A673 (cell line): ENCODE measurements at regions not wholly inside any gene's neighbourhood (a gene's known extent, or its start where the extent isn't known, plus 50 kb on each side); places are given as distances from the start of the nearest gene placed in this dataset.

Experiments
- BruUV-seq: library from RNA; stranded (reverse); fragments of 400-500 nt; replicated peaks from 2 replicates; lab custom pipeline; 2021; lab: Mats Ljungman, UMichigan
- CTCF ChIA-PET: fragments of 300-600 bp; sonication (Branson Sonifier 250); formaldehyde crosslinking; loops from one replicate; lab custom pipeline; 2022; ENCODE audit warnings: antibody characterized with exemption; lab: Charles Lee
- POLR2A ChIA-PET: fragments of 300-600 bp; sonication (Branson Sonifier 250); formaldehyde crosslinking; loops from one replicate; lab custom pipeline; 2022; ENCODE audit warnings: antibody characterized with exemption; ENCODE audit not compliant: low non-redundant PET; lab: Charles Lee
- DNase-seq: peaks from one replicate; pipeline ENCODE4 v3.0.0-alpha.2; 2015; ENCODE audit warnings: low spot score
- H3K27ac ChIP-seq: fragments of 200-600 bp; sonication (generic); 2 replicates; pipeline ENCODE4 v1.5.1; 2016; ENCODE audit warnings: mixed run types, low read depth, mild to moderate bottlenecking, mixed read lengths, antibody characterized with exemption, low read length; ENCODE audit not compliant: poor library complexity, severe bottlenecking
- H3K27me3 ChIP-seq: fragments of 200-600 bp; sonication (generic); replicated peaks from 2 replicates; pipeline ENCODE4 v1.6.1; 2017; ENCODE audit warnings: mixed run types, low read depth, mild to moderate bottlenecking, mixed read lengths, antibody characterized with exemption, low read length; ENCODE audit not compliant: insufficient read depth, poor library complexity
- H3K36me3 ChIP-seq: fragments of 200-600 bp; sonication (generic); 2 replicates; pipeline ENCODE4 v1.6.1; 2016; ENCODE audit warnings: mixed run types, mild to moderate bottlenecking, mixed read lengths, antibody characterized with exemption, low read length; ENCODE audit not compliant: insufficient read depth, poor library complexity, severe bottlenecking
- H3K4me1 ChIP-seq: fragments of 200-600 bp; sonication (generic); 2 replicates; pipeline ENCODE4 v1.6.1; 2017; ENCODE audit warnings: mixed run types, mild to moderate bottlenecking, mixed read lengths, antibody characterized with exemption, low read length; ENCODE audit not compliant: insufficient read depth, poor library complexity, severe bottlenecking
- H3K4me3 ChIP-seq: fragments of 200-600 bp; sonication (generic); 2 replicates; pipeline ENCODE4 v1.5.1; 2016; ENCODE audit warnings: low read depth, mixed run types, mild to moderate bottlenecking, mixed read lengths, low read length; ENCODE audit not compliant: poor library complexity, severe bottlenecking
- H3K9me3 ChIP-seq: fragments of 200-600 bp; sonication (generic); 2 replicates; pipeline ENCODE4 v1.6.1; 2016; ENCODE audit warnings: mixed run types, low read depth, mild to moderate bottlenecking, mixed read lengths, antibody characterized with exemption, low read length; ENCODE audit not compliant: poor library complexity, severe bottlenecking
- CTCF ChIP-seq: fragments of 300-800, 200-600 bp; sonication (generic); conservative IDR thresholded peaks from 2 replicates; pipeline ENCODE4 v1.5.1; 2017; ENCODE audit warnings: low read depth, mild to moderate bottlenecking, antibody characterized with exemption, low read length, moderate library complexity, mixed read lengths
- EZH2 ChIP-seq: fragments of 200-600 bp; sonication (generic); IDR thresholded peaks from 2 replicates; pipeline ENCODE4 v1.6.1; 2017; ENCODE audit warnings: borderline replicate concordance, low read depth, mild to moderate bottlenecking, mixed read lengths, antibody characterized with exemption, low read length; ENCODE audit not compliant: poor library complexity, severe bottlenecking
- intact Hi-C: fragments of 100-400 bp; cut with micrococcal nuclease; formaldehyde crosslinking; loops from one replicate; pipeline ENCODE4 v1.10.0; 2022; ENCODE audit not compliant: unreplicated experiment

GRCh38 chr6:113718588-113718987 is 138.6 kb upstream of the MARCKS start:
- Histone ChIP-seq H3K4me1 (no peaks in the 10 kb centered on the region), H3K27ac (no peak overlapping the region), H3K36me3 (no peaks in the 10 kb centered on the region), H3K27me3 (no peaks in the 10 kb centered on the region), H3K4me3 (no peak overlapping the region), H3K9me3 (no peaks in the 10 kb centered on the region)
- ChIA-PET POLR2A (no interaction called here), CTCF (no interaction called here)
- BruUV-seq: no TSS peak
- DNase-seq: no peak
- intact Hi-C loops: no loop called here
- TF ChIP-seq CTCF: no peak
- no peak for TF ChIP-seq EZH2

- BruUV-seq: no TSS peak
- CTCF ChIA-PET: no interaction called here
- intact Hi-C loops: no loop called here
Measured at GRCh38 chr6:113719064-113719463, 138.1 kb upstream of the MARCKS start.

GRCh38 chr6:113719545-113719944 is 137.6 kb upstream of the MARCKS start:
- intact Hi-C loops: no loop called here
- POLR2A ChIA-PET: no interaction called here
- no peak for TF ChIP-seq CTCF
- no peak for TF ChIP-seq EZH2

More at GRCh38 chr6:113719064-113719463, 138.1 kb upstream of the MARCKS start:
- DNase-seq: peak; percentile 5
- H3K9me3 ChIP-seq: no peaks in the 10 kb centered on the region
- H3K27me3 ChIP-seq: no peaks in the 10 kb centered on the region
- H3K36me3 ChIP-seq: no peaks in the 10 kb centered on the region
- POLR2A ChIA-PET: no interaction called here
- H3K4me3 ChIP-seq: no peak overlapping the region
- H3K27ac ChIP-seq: no peak overlapping the region
- no peaks in the 10 kb centered on the region for H3K4me1 ChIP-seq
- TF ChIP-seq EZH2 (no peak), CTCF (no peak)

More at GRCh38 chr6:113719545-113719944, 137.6 kb upstream of the MARCKS start:
- Histone ChIP-seq H3K4me3 (no peak overlapping the region), H3K36me3 (no peaks in the 10 kb centered on the region), H3K9me3 (no peaks in the 10 kb centered on the region), H3K27ac (no peak overlapping the region), H3K4me1 (no peaks in the 10 kb centered on the region), H3K27me3 (no peaks in the 10 kb centered on the region)
- no TSS peak for BruUV-seq
- CTCF ChIA-PET: no interaction called here
- no peak for DNase-seq
